GM20000 (cell line): ENCODE measurements at regions not wholly inside any gene's neighbourhood (a gene's known extent, or its start where the extent isn't known, plus 50 kb on each side); places are given as distances from the start of the nearest gene placed in this dataset.

ENCODE experiments used
- DNase-seq: peaks from one replicate; pipeline ENCODE4 v3.0.0; 2012; ENCODE audit warnings: low spot score
- CTCF ChIP-seq: IDR thresholded peaks from 2 replicates; pipeline ENCODE4 v1.5.1; 2012; ENCODE audit warnings: mild to moderate bottlenecking, control low read depth; ENCODE audit errors: extremely low read depth, missing control alignments

GRCh38 chr6:98254624-98255023, 579.8 kb upstream of the POU3F2 start:
- DNase-seq = no peak
- TF ChIP-seq CTCF = no peak

GRCh38 chr6:98260382-98260781, 574.0 kb upstream of the POU3F2 start:
- no peak for TF ChIP-seq CTCF
- no peak for DNase-seq

GRCh38 chr6:98272060-98272459, 562.3 kb upstream of the POU3F2 start:
- no peak for TF ChIP-seq CTCF
- DNase-seq = no peak

GRCh38 chr6:98274691-98275090, 559.7 kb upstream of the POU3F2 start:
- DNase-seq = no peak
- no peak for TF ChIP-seq CTCF

- TF ChIP-seq CTCF = no peak
- DNase-seq = no peak
These were observed 553.9 kb upstream of the POU3F2 start for GRCh38 chr6:98280492-98280891.

GRCh38 chr6:98286620-98287019, 547.8 kb upstream of the POU3F2 start:
- no peak for DNase-seq
- TF ChIP-seq CTCF = no peak

GRCh38 chr6:98287876-98288275, 546.5 kb upstream of the POU3F2 start:
- no peak for TF ChIP-seq CTCF
- no peak for DNase-seq
